OCI-LY3 (cell line): ENCODE measurements at regions not wholly inside any gene's neighbourhood (a gene's known extent, or its start where the extent isn't known, plus 50 kb on each side); places are given as distances from the start of the nearest gene placed in this dataset.

Experiments
- CTCF ChIP-seq: fragments of 200-600, 300-600 bp; sonication (generic); IDR thresholded peaks from 2 replicates; pipeline ENCODE4 v1.5.1; 2014; ENCODE audit warnings: antibody characterized with exemption, low read length, low read depth
- EZH2phosphoT487 ChIP-seq: fragments of 200-600 bp; shearing (Covaris generic); IDR thresholded peaks from 2 replicates; pipeline ENCODE4 v1.6.1; 2018; ENCODE audit warnings: antibody characterized with exemption, mixed run types, low read depth

DNA sequence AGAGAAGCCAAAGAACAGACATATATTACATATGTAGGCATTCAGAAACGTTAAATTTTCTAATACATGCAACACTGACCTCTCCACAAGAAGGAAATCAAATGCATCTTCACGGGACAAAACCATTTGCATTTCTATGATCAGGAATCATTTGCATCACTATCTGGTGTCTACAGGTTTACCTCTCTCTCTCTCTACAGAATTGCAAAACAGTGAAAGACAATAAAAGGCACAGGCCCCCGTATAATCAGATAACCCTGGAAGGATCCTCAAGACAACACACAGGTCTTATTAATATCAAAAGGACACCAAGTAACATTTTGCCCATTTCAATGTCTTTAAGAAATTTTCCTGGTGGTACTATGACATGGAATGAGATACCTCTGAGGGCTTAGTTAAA is 306.3 kb downstream of the GPAM start:
- TF ChIP-seq CTCF (no peak), EZH2phosphoT487 (no peak)
